SK-N-MC (cell line): ENCODE measurements at regions not wholly inside any gene's neighbourhood (a gene's known extent, or its start where the extent isn't known, plus 50 kb on each side); places are given as distances from the start of the nearest gene placed in this dataset.

ENCODE experiments used
- EZH2 ChIP-seq: fragments of 200-600 bp; sonication (generic); IDR thresholded peaks from one replicate; pipeline ENCODE4 v1.6.1; 2017; ENCODE audit warnings: antibody characterized with exemption
- POLR2AphosphoS5 ChIP-seq: IDR thresholded peaks from 2 replicates; pipeline ENCODE4 v1.6.1; 2012; ENCODE audit warnings: mild to moderate bottlenecking, low read depth, low read length, borderline replicate concordance

DNA sequence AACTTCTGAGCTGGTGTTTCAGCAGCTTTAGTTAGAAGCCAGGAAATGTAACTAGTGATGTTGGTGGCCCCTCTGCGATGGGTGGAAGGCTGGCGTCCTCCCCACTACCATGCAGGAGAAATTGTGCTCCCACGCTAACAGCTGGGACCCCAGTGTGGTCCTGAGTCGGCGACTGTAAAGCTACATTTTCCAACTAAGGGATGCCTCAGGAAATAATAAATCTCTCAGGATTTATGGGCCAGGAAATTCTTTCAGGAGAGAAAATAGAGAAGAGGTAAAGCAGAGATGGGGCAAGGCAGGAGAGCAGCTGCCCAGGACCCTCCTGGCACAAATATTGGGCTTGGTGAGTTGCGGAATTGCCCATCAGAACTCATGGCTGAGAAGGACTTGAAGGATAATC is 186.9 kb downstream of the OPA1 start:
- TF ChIP-seq POLR2AphosphoS5, result no peak
- TF ChIP-seq EZH2, result no peak
